ENCODE measurements at regions not wholly inside any gene's neighbourhood (a gene's known extent, or its start where the extent isn't known, plus 50 kb on each side); places are given as distances from the start of the nearest gene placed in this dataset. TPM values are rescaled to one million over a fixed set of nuclear protein-coding genes. Genes with fewer than 3 reads are reported as not detected.

Small RNA genes lying in the stretch of these regions (small RNA-seq; reads per million reads assigned to genes)
- not detected for gene RF00017
